NB4 (cell line): ENCODE measurements at regions not wholly inside any gene's neighbourhood (a gene's known extent, or its start where the extent isn't known, plus 50 kb on each side); places are given as distances from the start of the nearest gene placed in this dataset.

Experiments used
- MYC ChIP-seq: IDR thresholded peaks from 2 replicates; pipeline ENCODE4 v1.6.1; 2011; ENCODE audit warnings: low read depth, low read length
- POLR2A ChIP-seq: IDR thresholded peaks from 2 replicates; pipeline ENCODE4 v1.6.1; 2011; ENCODE audit warnings: mild to moderate bottlenecking; ENCODE audit not compliant: insufficient read length; ENCODE audit errors: extremely low read depth
- TF ChIP-seq, protein P1 (sequence below): IDR thresholded peaks from one replicate; pipeline ENCODE4 v1.5.1; 2012; ENCODE audit warnings: low read depth, low read length
- TF ChIP-seq, protein P2 (sequence below): IDR thresholded peaks from 2 replicates; pipeline ENCODE4 v1.6.1; 2011; ENCODE audit warnings: low read depth, low read length

GRCh38 chr1:204775546-204775945 is 90.0 kb upstream of the LRRN2 start:
- TF ChIP-seq, protein P1, sequence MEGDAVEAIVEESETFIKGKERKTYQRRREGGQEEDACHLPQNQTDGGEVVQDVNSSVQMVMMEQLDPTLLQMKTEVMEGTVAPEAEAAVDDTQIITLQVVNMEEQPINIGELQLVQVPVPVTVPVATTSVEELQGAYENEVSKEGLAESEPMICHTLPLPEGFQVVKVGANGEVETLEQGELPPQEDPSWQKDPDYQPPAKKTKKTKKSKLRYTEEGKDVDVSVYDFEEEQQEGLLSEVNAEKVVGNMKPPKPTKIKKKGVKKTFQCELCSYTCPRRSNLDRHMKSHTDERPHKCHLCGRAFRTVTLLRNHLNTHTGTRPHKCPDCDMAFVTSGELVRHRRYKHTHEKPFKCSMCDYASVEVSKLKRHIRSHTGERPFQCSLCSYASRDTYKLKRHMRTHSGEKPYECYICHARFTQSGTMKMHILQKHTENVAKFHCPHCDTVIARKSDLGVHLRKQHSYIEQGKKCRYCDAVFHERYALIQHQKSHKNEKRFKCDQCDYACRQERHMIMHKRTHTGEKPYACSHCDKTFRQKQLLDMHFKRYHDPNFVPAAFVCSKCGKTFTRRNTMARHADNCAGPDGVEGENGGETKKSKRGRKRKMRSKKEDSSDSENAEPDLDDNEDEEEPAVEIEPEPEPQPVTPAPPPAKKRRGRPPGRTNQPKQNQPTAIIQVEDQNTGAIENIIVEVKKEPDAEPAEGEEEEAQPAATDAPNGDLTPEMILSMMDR: no peak
- TF ChIP-seq, protein P2, sequence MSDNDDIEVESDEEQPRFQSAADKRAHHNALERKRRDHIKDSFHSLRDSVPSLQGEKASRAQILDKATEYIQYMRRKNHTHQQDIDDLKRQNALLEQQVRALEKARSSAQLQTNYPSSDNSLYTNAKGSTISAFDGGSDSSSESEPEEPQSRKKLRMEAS: no peak
- TF ChIP-seq POLR2A (no peak), MYC (no peak)
